ENCODE measurements at regions not wholly inside any gene's neighbourhood (a gene's known extent, or its start where the extent isn't known, plus 50 kb on each side); places are given as distances from the start of the nearest gene placed in this dataset.

DNA sequence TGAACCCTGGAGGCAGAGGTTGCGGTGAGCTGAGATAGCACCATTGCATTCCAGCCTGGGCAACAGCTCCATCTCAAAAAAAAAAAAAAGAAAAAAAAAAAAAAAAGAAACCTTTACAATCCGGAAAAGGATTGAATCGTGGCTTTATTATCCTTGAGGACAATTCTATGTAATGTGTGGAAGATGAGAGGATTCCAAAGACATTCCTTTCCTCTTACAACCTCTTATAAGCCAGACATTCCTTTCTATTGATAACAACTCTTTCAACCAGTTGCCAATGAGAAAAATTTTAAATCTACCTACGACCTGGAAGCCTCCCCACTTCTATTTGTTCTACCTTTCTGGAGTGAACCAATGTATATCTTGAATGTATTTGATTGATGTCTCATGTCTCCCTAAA lies 91.2 kb upstream of the EEF1E1 start:
- Histone ChIP-seq H3K4me2 (ENCODE audit: low read length, poor library complexity, severe bottlenecking) (no peak overlapping the region), H4K8ac (ENCODE audit: low read length) (no peak overlapping the region), H3K4me1 (ENCODE audit: control insufficient read depth, insufficient read depth, low read depth, low read length) (peaks cover 1% of the 10 kb centered on the region), H3K27ac (ENCODE audit: low read length, poor library complexity, severe bottlenecking) (no peak overlapping the region), H2BK5ac (ENCODE audit: low read depth, low read length, poor library complexity, severe bottlenecking) (no peak overlapping the region), H3K9me3 (ENCODE audit: control insufficient read depth, low read length) (no peaks in the 10 kb centered on the region), H3K14ac (ENCODE audit: low read length in 2 of 2) (no peak overlapping the region), H3K18ac (ENCODE audit: low read depth in 1 of 2, low read length in 2 of 2) (no peak overlapping the region), H2BK120ac (ENCODE audit: low read depth, low read length) (no peak overlapping the region), H3K9ac (ENCODE audit: low read length) (no peak overlapping the region), H2AFZ (ENCODE audit: low read depth, low read length) (no peak overlapping the region), H3K79me1 (replicated peaks; ENCODE audit: low read length, poor library complexity, severe bottlenecking) (no peaks in the 10 kb centered on the region), H2BK12ac (ENCODE audit: low read length in 2 of 2) (no peak overlapping the region), H3K4ac (ENCODE audit: low read depth in 1 of 2, low read length in 2 of 2) (no peak overlapping the region), H3K27me3 (ENCODE audit: control insufficient read depth in 1 of 2, insufficient read depth in 1 of 2, low read length in 2 of 2) (peaks cover 0 to 3% of the 10 kb centered on the region in 2 experiments), H3K36me3 (ENCODE audit: control insufficient read depth in 1 of 2, insufficient read depth in 2 of 2, low read depth in 1 of 2, low read length in 2 of 2) (no peaks in the 10 kb centered on the region), H2AK5ac (ENCODE audit: low read length, severe bottlenecking) (no peak overlapping the region), H3K23ac (ENCODE audit: low read length in 2 of 2) (no peak overlapping the region), H4K91ac (ENCODE audit: low read length) (no peak overlapping the region), H2BK15ac (ENCODE audit: low read depth, poor library complexity, severe bottlenecking) (no peak overlapping the region), H3K4me3 (ENCODE audit: insufficient read depth in 1 of 2, low read depth in 1 of 2, low read length in 2 of 2) (no peak overlapping the region)
- WGBS = no CpG with 5 or more reads among the region's 4 CpGs
- DNase-seq = no peak

DNA sequence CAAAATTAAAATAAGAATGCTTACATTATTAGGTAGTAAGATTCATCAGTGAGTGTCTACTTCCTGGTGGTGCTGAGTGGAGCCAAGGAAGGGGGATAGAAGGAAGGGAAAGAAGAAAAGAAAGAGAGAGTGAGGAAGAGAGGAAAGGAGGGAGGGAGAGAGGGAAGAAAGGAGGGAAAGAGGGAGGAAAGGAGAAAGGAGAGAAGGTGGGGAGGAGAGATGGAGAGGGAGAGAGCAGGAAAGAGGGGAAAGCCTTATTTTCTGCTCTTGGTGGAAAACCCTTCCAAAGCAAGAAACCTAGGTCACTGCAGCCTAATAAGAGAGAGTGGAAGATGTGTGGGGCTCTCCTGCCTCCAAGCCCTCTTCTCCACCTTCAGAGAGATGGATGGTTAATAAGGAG lies 90.2 kb upstream of the EEF1E1 start:
- Histone ChIP-seq H2BK5ac (ENCODE audit: low read depth, low read length, poor library complexity, severe bottlenecking) (no peak overlapping the region), H3K27ac (ENCODE audit: low read length, poor library complexity, severe bottlenecking) (no peak overlapping the region), H3K36me3 (ENCODE audit: control insufficient read depth in 1 of 2, insufficient read depth in 2 of 2, low read depth in 1 of 2, low read length in 2 of 2) (no peaks in the 10 kb centered on the region), H3K18ac (ENCODE audit: low read depth in 1 of 2, low read length in 2 of 2) (no peak overlapping the region), H3K4me1 (ENCODE audit: control insufficient read depth, insufficient read depth, low read depth, low read length) (peaks cover 1% of the 10 kb centered on the region), H3K9me3 (ENCODE audit: control insufficient read depth, low read length) (no peaks in the 10 kb centered on the region), H3K79me1 (replicated peaks; ENCODE audit: low read length, poor library complexity, severe bottlenecking) (no peaks in the 10 kb centered on the region), H2BK120ac (ENCODE audit: low read depth, low read length) (no peak overlapping the region), H2BK15ac (ENCODE audit: low read depth, poor library complexity, severe bottlenecking) (no peak overlapping the region), H3K14ac (ENCODE audit: low read length in 2 of 2) (no peak overlapping the region), H3K4me2 (ENCODE audit: low read length, poor library complexity, severe bottlenecking) (no peak overlapping the region), H2AFZ (ENCODE audit: low read depth, low read length) (no peak overlapping the region), H3K9ac (ENCODE audit: low read length) (no peak overlapping the region), H2AK5ac (ENCODE audit: low read length, severe bottlenecking) (peak overlapping the region; percentile 79), H3K4ac (ENCODE audit: low read depth in 1 of 2, low read length in 2 of 2) (no peak overlapping the region), H2BK12ac (ENCODE audit: low read length in 2 of 2) (no peak overlapping the region), H4K91ac (ENCODE audit: low read length) (no peak overlapping the region), H4K8ac (ENCODE audit: low read length) (no peak overlapping the region), H3K27me3 (ENCODE audit: control insufficient read depth in 1 of 2, insufficient read depth in 1 of 2, low read length in 2 of 2) (peaks cover 0 to 8% of the 10 kb centered on the region in 2 experiments), H3K23ac (ENCODE audit: low read length in 2 of 2) (no peak overlapping the region), H3K4me3 (ENCODE audit: insufficient read depth in 1 of 2, low read depth in 1 of 2, low read length in 2 of 2) (no peak overlapping the region)
- no peak for DNase-seq

DNA sequence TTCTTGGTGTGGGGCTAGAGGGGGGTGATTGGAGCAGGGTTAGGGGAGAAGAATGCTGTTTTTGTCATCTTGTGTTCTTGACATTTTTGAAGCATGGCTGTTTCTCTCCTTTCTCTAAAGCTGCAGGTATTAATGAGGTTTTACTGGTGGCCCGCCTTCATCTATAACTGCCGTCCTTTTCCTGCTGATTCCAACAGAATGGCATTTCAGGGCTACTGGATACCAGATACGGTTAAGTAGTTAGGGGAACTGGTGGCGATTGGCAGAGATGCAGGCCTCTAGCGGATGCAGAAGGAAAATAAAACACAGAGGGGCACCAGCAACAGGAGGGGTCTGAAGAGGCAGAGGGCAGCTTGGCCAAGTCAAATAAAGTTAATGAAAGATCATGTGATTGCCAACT lies 89.7 kb upstream of the EEF1E1 start:
- Histone ChIP-seq H2BK5ac (ENCODE audit: low read depth, low read length, poor library complexity, severe bottlenecking) (no peak overlapping the region), H2AFZ (ENCODE audit: low read depth, low read length) (no peak overlapping the region), H2BK12ac (ENCODE audit: low read length in 2 of 2) (no peak overlapping the region), H3K27ac (ENCODE audit: low read length, poor library complexity, severe bottlenecking) (no peak overlapping the region), H3K18ac (ENCODE audit: low read depth in 1 of 2, low read length in 2 of 2) (no peak overlapping the region), H2BK15ac (ENCODE audit: low read depth, poor library complexity, severe bottlenecking) (no peak overlapping the region), H3K4me1 (ENCODE audit: control insufficient read depth, insufficient read depth, low read depth, low read length) (peaks cover 1% of the 10 kb centered on the region), H3K14ac (ENCODE audit: low read length in 2 of 2) (no peak overlapping the region), H3K9ac (ENCODE audit: low read length) (no peak overlapping the region), H3K36me3 (ENCODE audit: control insufficient read depth in 1 of 2, insufficient read depth in 2 of 2, low read depth in 1 of 2, low read length in 2 of 2) (no peaks in the 10 kb centered on the region), H2AK5ac (ENCODE audit: low read length, severe bottlenecking) (no peak overlapping the region), H4K91ac (ENCODE audit: low read length) (no peak overlapping the region), H3K9me3 (ENCODE audit: control insufficient read depth, low read length) (no peaks in the 10 kb centered on the region), H3K4ac (ENCODE audit: low read depth in 1 of 2, low read length in 2 of 2) (no peak overlapping the region), H3K4me3 (ENCODE audit: insufficient read depth in 1 of 2, low read depth in 1 of 2, low read length in 2 of 2) (no peak overlapping the region), H3K27me3 (ENCODE audit: control insufficient read depth in 1 of 2, insufficient read depth in 1 of 2, low read length in 2 of 2) (peaks cover 0 to 8% of the 10 kb centered on the region in 2 experiments), H3K79me1 (replicated peaks; ENCODE audit: low read length, poor library complexity, severe bottlenecking) (no peaks in the 10 kb centered on the region), H4K8ac (ENCODE audit: low read length) (no peak overlapping the region), H3K23ac (ENCODE audit: low read length in 2 of 2) (no peak overlapping the region), H3K4me2 (ENCODE audit: low read length, poor library complexity, severe bottlenecking) (no peak overlapping the region), H2BK120ac (ENCODE audit: low read depth, low read length) (no peak overlapping the region)
- WGBS = 91% methylated on average over 5 of the region's 5 CpGs
- DNase-seq = no peak

DNA sequence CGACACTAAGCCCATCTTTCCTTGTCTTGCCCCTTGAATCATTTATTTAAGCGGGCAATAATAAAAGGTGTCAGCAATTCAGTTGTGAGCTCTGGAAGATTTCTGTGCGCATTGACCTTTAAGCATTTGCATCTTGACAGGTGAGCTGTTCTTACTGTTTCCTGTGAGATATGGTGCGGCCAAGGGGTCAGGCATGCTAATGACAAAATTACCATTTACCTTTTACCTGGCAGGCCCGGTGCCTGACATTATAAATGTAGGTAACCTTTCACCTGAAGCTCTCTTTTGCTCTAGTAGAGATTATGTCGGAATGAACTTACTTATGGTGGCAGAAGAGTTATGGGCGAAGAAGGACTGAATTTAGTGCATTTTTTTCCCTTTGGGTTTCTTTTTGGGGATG lies 89.3 kb upstream of the EEF1E1 start:
- Histone ChIP-seq H3K4me3 (ENCODE audit: insufficient read depth in 1 of 2, low read depth in 1 of 2, low read length in 2 of 2) (no peak overlapping the region), H4K91ac (ENCODE audit: low read length) (no peak overlapping the region), H3K4ac (ENCODE audit: low read depth in 1 of 2, low read length in 2 of 2) (no peak overlapping the region), H3K27ac (ENCODE audit: low read length, poor library complexity, severe bottlenecking) (no peak overlapping the region), H3K14ac (ENCODE audit: low read length in 2 of 2) (no peak overlapping the region), H3K18ac (ENCODE audit: low read depth in 1 of 2, low read length in 2 of 2) (no peak overlapping the region), H2AFZ (ENCODE audit: low read depth, low read length) (no peak overlapping the region), H2AK5ac (ENCODE audit: low read length, severe bottlenecking) (no peak overlapping the region), H3K4me1 (ENCODE audit: control insufficient read depth, insufficient read depth, low read depth, low read length) (peaks cover 1% of the 10 kb centered on the region), H3K23ac (ENCODE audit: low read length in 2 of 2) (no peak overlapping the region), H3K4me2 (ENCODE audit: low read length, poor library complexity, severe bottlenecking) (no peak overlapping the region), H3K79me1 (replicated peaks; ENCODE audit: low read length, poor library complexity, severe bottlenecking) (no peaks in the 10 kb centered on the region), H3K27me3 (ENCODE audit: control insufficient read depth in 1 of 2, insufficient read depth in 1 of 2, low read length in 2 of 2) (peaks cover 0 to 8% of the 10 kb centered on the region in 2 experiments), H2BK5ac (ENCODE audit: low read depth, low read length, poor library complexity, severe bottlenecking) (no peak overlapping the region), H3K36me3 (ENCODE audit: control insufficient read depth in 1 of 2, insufficient read depth in 2 of 2, low read depth in 1 of 2, low read length in 2 of 2) (no peaks in the 10 kb centered on the region), H3K9ac (ENCODE audit: low read length) (no peak overlapping the region), H4K8ac (ENCODE audit: low read length) (no peak overlapping the region), H3K9me3 (ENCODE audit: control insufficient read depth, low read length) (no peaks in the 10 kb centered on the region), H2BK12ac (ENCODE audit: low read length in 2 of 2) (no peak overlapping the region), H2BK120ac (ENCODE audit: low read depth, low read length) (no peak overlapping the region), H2BK15ac (ENCODE audit: low read depth, poor library complexity, severe bottlenecking) (no peak overlapping the region)
- WGBS = 78% methylated on average over 7 of the region's 7 CpGs
- no peak for DNase-seq

All from mesenchymal stem cell (in vitro differentiated cells and primary cell).